Gastrocnemius medialis (tissue), 4 donors: ENCODE measurements at regions not wholly inside any gene's neighbourhood (a gene's known extent, or its start where the extent isn't known, plus 50 kb on each side); places are given as distances from the start of the nearest gene placed in this dataset.

Experiments
- POLR2A ChIP-seq, 2 donors: fragments of 450-650 bp; IDR thresholded peaks; one replicate each; pipeline ENCODE4 v1.6.1; 2017; ENCODE audit warnings: antibody characterized with exemption in 2 of 2, mild to moderate bottlenecking in 2 of 2, moderate library complexity in 2 of 2
- TF ChIP-seq, protein P1 (sequence below), 5 experiments: fragments of 450-650 bp in 3 of 5; fragments of 200-600 bp in 2 of 5; sonication (generic) in 2 of 5; IDR thresholded peaks in 4 of 5; conservative IDR thresholded peaks in 1 of 5; 1 replicate in 4 of 5; 2 replicates in 1 of 5; pipeline ENCODE4 v1.5.1; 2016 to 2019; ENCODE audit warnings: antibody characterized with exemption in 5 of 5, mild to moderate bottlenecking in 3 of 5, moderate library complexity in 3 of 5

DNA sequence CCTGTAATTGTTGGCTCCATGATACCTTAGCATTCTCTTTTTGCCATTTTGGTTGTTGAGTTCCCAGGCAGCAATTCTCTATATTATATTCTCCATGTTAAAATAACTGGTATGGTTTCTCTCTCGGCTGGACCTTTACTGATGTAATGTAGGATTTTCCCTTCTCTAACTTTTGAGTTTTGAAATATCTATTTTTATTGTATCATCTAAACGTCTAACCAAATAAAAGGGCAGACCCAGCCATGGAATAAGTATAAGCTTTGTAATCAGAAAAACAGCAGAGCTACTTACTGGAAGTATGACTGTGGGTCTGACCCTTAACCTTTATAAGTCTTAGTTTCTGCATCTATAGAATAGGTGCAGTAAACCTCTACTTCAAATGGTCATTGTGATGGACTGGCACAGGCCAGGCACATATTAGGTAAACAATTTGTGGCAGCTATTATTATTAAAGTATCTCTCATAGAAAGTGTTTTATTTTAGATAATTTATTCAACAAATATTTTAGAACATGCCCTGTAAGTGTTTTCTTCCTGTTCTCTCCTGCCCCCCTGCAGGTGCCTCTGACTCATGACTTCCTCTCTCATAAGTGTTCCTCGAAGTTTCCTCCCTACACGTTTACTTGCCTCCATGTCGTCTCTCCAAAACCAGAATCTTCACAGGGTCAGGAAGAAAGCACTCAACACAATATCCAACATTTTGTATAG lies 224.9 kb upstream of the FGGY start:
- TF ChIP-seq, protein P1, sequence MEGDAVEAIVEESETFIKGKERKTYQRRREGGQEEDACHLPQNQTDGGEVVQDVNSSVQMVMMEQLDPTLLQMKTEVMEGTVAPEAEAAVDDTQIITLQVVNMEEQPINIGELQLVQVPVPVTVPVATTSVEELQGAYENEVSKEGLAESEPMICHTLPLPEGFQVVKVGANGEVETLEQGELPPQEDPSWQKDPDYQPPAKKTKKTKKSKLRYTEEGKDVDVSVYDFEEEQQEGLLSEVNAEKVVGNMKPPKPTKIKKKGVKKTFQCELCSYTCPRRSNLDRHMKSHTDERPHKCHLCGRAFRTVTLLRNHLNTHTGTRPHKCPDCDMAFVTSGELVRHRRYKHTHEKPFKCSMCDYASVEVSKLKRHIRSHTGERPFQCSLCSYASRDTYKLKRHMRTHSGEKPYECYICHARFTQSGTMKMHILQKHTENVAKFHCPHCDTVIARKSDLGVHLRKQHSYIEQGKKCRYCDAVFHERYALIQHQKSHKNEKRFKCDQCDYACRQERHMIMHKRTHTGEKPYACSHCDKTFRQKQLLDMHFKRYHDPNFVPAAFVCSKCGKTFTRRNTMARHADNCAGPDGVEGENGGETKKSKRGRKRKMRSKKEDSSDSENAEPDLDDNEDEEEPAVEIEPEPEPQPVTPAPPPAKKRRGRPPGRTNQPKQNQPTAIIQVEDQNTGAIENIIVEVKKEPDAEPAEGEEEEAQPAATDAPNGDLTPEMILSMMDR (IDR thresholded peaks at IDR 0.05 in 4 of 5, conservative IDR thresholded peaks at IDR 0.05 in 1 of 5): no peak
- TF ChIP-seq POLR2A (IDR thresholded peaks at IDR 0.05): no peak
